IMR-90 (cell line): ENCODE measurements at regions not wholly inside any gene's neighbourhood (a gene's known extent, or its start where the extent isn't known, plus 50 kb on each side); places are given as distances from the start of the nearest gene placed in this dataset.

Experiments
- ATAC-seq: fragments of 200-7000 bp; cut with Tn5 transposase; 2 replicates; pipeline ENCODE4 v1.9.1; 2020; ENCODE audit warnings: low read depth, mild to moderate bottlenecking, moderate library complexity
- BruUV-seq: library from RNA; stranded (reverse); fragments of 400-500 nt; replicated peaks from 2 replicates; lab custom pipeline; 2021; lab: Mats Ljungman, UMichigan
- CTCF ChIA-PET: fragments of 300-600 bp; formaldehyde crosslinking; extraction: SDS; loops from one replicate; lab custom pipeline; 2021; ENCODE audit warnings: antibody characterized with exemption; lab: Yijun Ruan, JAX
- POLR2A ChIA-PET: fragments of 300-600 bp; sonication (Branson Sonifier 250); formaldehyde crosslinking; loops from one replicate; lab custom pipeline; 2022; ENCODE audit warnings: antibody characterized with exemption; ENCODE audit not compliant: unreplicated experiment; lab: Charles Lee
- DNase-seq: peaks from one replicate; pipeline ENCODE4 v3.0.0; 2013
- H2AFZ ChIP-seq: replicated peaks from 2 replicates; pipeline ENCODE3; 2013; ENCODE audit warnings: low read length, mild to moderate bottlenecking; ENCODE audit not compliant: poor library complexity
- H2AK5ac ChIP-seq: 2 replicates; pipeline ENCODE4 v1.6.1; 2013; ENCODE audit warnings: low read depth, low read length, inconsistent platforms
- H2AK9ac ChIP-seq: replicated peaks from 2 replicates; pipeline ENCODE3; 2013; ENCODE audit warnings: mild to moderate bottlenecking, low read depth, low read length, moderate library complexity; ENCODE audit not compliant: poor library complexity
- H2BK120ac ChIP-seq: 2 replicates; pipeline ENCODE4 v1.6.1; 2013; ENCODE audit warnings: low read depth, low read length, inconsistent platforms
- H2BK15ac ChIP-seq: 3 replicates; pipeline ENCODE4 v1.6.1; 2013; ENCODE audit warnings: low read depth, low read length, inconsistent platforms
- H2BK20ac ChIP-seq: 2 replicates; pipeline ENCODE4 v1.6.1; 2013; ENCODE audit warnings: low read depth, mild to moderate bottlenecking, inconsistent platforms, low read length, moderate library complexity
- H2BK5ac ChIP-seq: 2 replicates; pipeline ENCODE4 v1.6.1; 2013; ENCODE audit warnings: mild to moderate bottlenecking, low read depth, low read length, inconsistent platforms; ENCODE audit not compliant: poor library complexity, severe bottlenecking
- H3K14ac ChIP-seq: replicated peaks from 2 replicates; pipeline ENCODE4 v1.6.1; 2013; ENCODE audit warnings: low read depth, low read length, inconsistent platforms
- H3K18ac ChIP-seq: 2 replicates; pipeline ENCODE4 v1.6.1; 2013; ENCODE audit warnings: low read depth, low read length, control low read depth
- H3K23ac ChIP-seq: 2 replicates; pipeline ENCODE4 v1.6.1; 2013; ENCODE audit warnings: low read depth, low read length, inconsistent platforms
- H3K27ac ChIP-seq: 2 replicates; pipeline ENCODE4 v1.5.1; 2013; ENCODE audit warnings: mild to moderate bottlenecking, control low read depth, low read length; ENCODE audit not compliant: insufficient read depth
- H3K27me3 ChIP-seq: 2 replicates; pipeline ENCODE4 v1.6.1; 2013; ENCODE audit warnings: low read length; ENCODE audit not compliant: control insufficient read depth, insufficient read depth
- H3K36me3 ChIP-seq: 2 replicates; pipeline ENCODE4 v1.6.1; 2013; ENCODE audit warnings: low read length, mixed read lengths; ENCODE audit not compliant: control insufficient read depth, insufficient read depth
- H3K4ac ChIP-seq: 2 replicates; pipeline ENCODE4 v1.6.1; 2013; ENCODE audit warnings: low read depth, low read length, inconsistent platforms
- H3K4me1 ChIP-seq: 2 replicates; pipeline ENCODE4 v1.6.1; 2013; ENCODE audit warnings: low read length, mixed read lengths; ENCODE audit not compliant: control insufficient read depth, insufficient read depth
- H3K4me2 ChIP-seq: 2 replicates; pipeline ENCODE4 v1.6.1; 2013; ENCODE audit warnings: low read depth, mild to moderate bottlenecking, control low read depth, low read length, moderate library complexity
- H3K4me3 ChIP-seq: 2 replicates; pipeline ENCODE4 v1.5.1; 2013; ENCODE audit warnings: low read depth, mild to moderate bottlenecking, control low read depth, low read length, moderate library complexity; ENCODE audit not compliant: insufficient read depth
- H3K56ac ChIP-seq: 2 replicates; pipeline ENCODE4 v1.6.1; 2013; ENCODE audit warnings: low read length, inconsistent platforms; ENCODE audit not compliant: insufficient read depth; ENCODE audit errors: extremely low read depth
- H3K79me1 ChIP-seq, 2 experiments: 2 replicates each; pipeline ENCODE4 v1.6.1; 2013; ENCODE audit warnings: low read length in 2 of 2, inconsistent platforms in 1 of 2, low read depth in 1 of 2
- H3K9ac ChIP-seq: 2 replicates; pipeline ENCODE4 v1.6.1; 2013; ENCODE audit warnings: low read depth, low read length, control low read depth
- H3K9me1 ChIP-seq: 2 replicates; pipeline ENCODE4 v1.6.1; 2013; ENCODE audit warnings: low read length, inconsistent platforms; ENCODE audit not compliant: insufficient read depth
- H3K9me3 ChIP-seq: 2 replicates; pipeline ENCODE4 v1.6.1; 2013; ENCODE audit warnings: low read length; ENCODE audit not compliant: control insufficient read depth, insufficient read depth
- H4K20me1 ChIP-seq: 2 replicates; pipeline ENCODE4 v1.6.1; 2013; ENCODE audit warnings: low read length, inconsistent platforms; ENCODE audit not compliant: insufficient read depth
- H4K5ac ChIP-seq: 2 replicates; pipeline ENCODE4 v1.6.1; 2013; ENCODE audit warnings: mild to moderate bottlenecking, low read depth, low read length, control low read depth
- H4K8ac ChIP-seq, 2 experiments: 2 replicates each; pipeline ENCODE4 v1.6.1; 2013; ENCODE audit warnings: low read depth in 2 of 2, low read length in 2 of 2, control low read depth in 1 of 2, inconsistent platforms in 1 of 2
- H4K91ac ChIP-seq: 2 replicates; pipeline ENCODE4 v1.6.1; 2013; ENCODE audit warnings: low read depth, low read length, inconsistent platforms; ENCODE audit not compliant: insufficient read depth
- BHLHE40 ChIP-seq: fragments of 150-350 bp; IDR thresholded peaks from 2 replicates; pipeline ENCODE4 v1.6.1; 2016; ENCODE audit warnings: mild to moderate bottlenecking, low read depth, low read length
- CEBPB ChIP-seq: IDR thresholded peaks from 2 replicates; pipeline ENCODE4 v1.6.1; 2012; ENCODE audit warnings: low read depth, low read length, improper control_type of control experiment
- CHD1 ChIP-seq: IDR thresholded peaks from 2 replicates; pipeline ENCODE4 v1.6.1; 2012; ENCODE audit warnings: low read depth, low read length, improper control_type of control experiment
- CTCF ChIP-seq: conservative IDR thresholded peaks from 2 replicates; pipeline ENCODE4 v1.5.1; 2012; ENCODE audit warnings: mild to moderate bottlenecking, low read depth, low read length, improper control_type of control experiment
- ELK1 ChIP-seq: fragments of 150-350 bp; IDR thresholded peaks from 2 replicates; pipeline ENCODE4 v1.6.1; 2016; ENCODE audit warnings: low read depth, mild to moderate bottlenecking, low read length, moderate library complexity, borderline replicate concordance
- FOS ChIP-seq: fragments of 150-350 bp; IDR thresholded peaks from 2 replicates; pipeline ENCODE4 v1.6.1; 2016; ENCODE audit warnings: low read depth, low read length
- MAFK ChIP-seq: IDR thresholded peaks from 2 replicates; pipeline ENCODE4 v1.6.1; 2012; ENCODE audit warnings: low read depth, low read length, improper control_type of control experiment
- MAZ ChIP-seq: IDR thresholded peaks from 2 replicates; pipeline ENCODE4 v1.6.1; 2012; ENCODE audit warnings: low read depth, mild to moderate bottlenecking, low read length, improper control_type of control experiment, moderate library complexity, borderline replicate concordance
- MXI1 ChIP-seq: IDR thresholded peaks from 2 replicates; pipeline ENCODE4 v1.6.1; 2012; ENCODE audit warnings: low read depth, mild to moderate bottlenecking, low read length, moderate library complexity, borderline replicate concordance
- NFE2L2 ChIP-seq: fragments of 150-350 bp; IDR thresholded peaks from 2 replicates; pipeline ENCODE4 v1.6.1; 2016; ENCODE audit warnings: low read depth, mild to moderate bottlenecking, low read length
- POLR2A ChIP-seq: IDR thresholded peaks from 2 replicates; pipeline ENCODE4 v1.6.1; 2012; ENCODE audit warnings: mild to moderate bottlenecking, low read depth, low read length
- RAD21 ChIP-seq: IDR thresholded peaks from 2 replicates; pipeline ENCODE4 v1.6.1; 2012; ENCODE audit warnings: low read length, improper control_type of control experiment
- RCOR1 ChIP-seq: IDR thresholded peaks from 2 replicates; pipeline ENCODE4 v1.6.1; 2012; ENCODE audit warnings: mild to moderate bottlenecking, low read length, improper control_type of control experiment; ENCODE audit not compliant: insufficient replicate concordance
- RFX5 ChIP-seq: IDR thresholded peaks from 2 replicates; pipeline ENCODE4 v1.8.0; 2012; ENCODE audit warnings: low read depth, mild to moderate bottlenecking, low read length, moderate library complexity
- SMC3 ChIP-seq: fragments of 150-350 bp; IDR thresholded peaks from 2 replicates; pipeline ENCODE4 v1.6.1; 2016; ENCODE audit warnings: low read depth, mild to moderate bottlenecking, antibody characterized with exemption, low read length, moderate library complexity
- USF2 ChIP-seq: fragments of 150-350 bp; IDR thresholded peaks from 2 replicates; pipeline ENCODE4 v1.6.1; 2017; ENCODE audit warnings: mild to moderate bottlenecking, antibody characterized with exemption, low read length, low read depth
- WGBS, 2 experiments: methylation state at CpG; one replicate each; pipeline versions ENCODE4 v1.1.5 to v1.1.7; 2013; ENCODE audit warnings: missing lambda C conversion rate in 2 of 2; ENCODE audit not compliant: insufficient read length in 1 of 2; ENCODE audit errors: extremely low coverage in 2 of 2; 5-methylcytosine and 5-hydroxymethylcytosine counted together
- dilution Hi-C: fragments of 300-500 bp; cut with HindIII; formaldehyde crosslinking; loops from one replicate; pipeline ENCODE4 v1.14.3; 2018; ENCODE audit warnings: low sequenced_read_pairs; ENCODE audit not compliant: unreplicated experiment
- in situ Hi-C: fragments of 300-500 bp; cut with MboI; formaldehyde crosslinking; loops from 3 replicates; pipeline ENCODE4 v1.14.3; 2019; ENCODE audit warnings: low sequenced_read_pairs, inconsistent platforms, mixed read lengths
- intact Hi-C: fragments of 100-400 bp; cut with micrococcal nuclease; formaldehyde crosslinking; loops from 2 replicates; pipeline ENCODE4 v1.10.0; 2022

- dilution Hi-C loops: no loop called here
- 0% methylated on average over 1 of the region's 1 CpG; no CpG with 5 or more reads in 1 of the 2 experiments for WGBS, 2 experiments
- intact Hi-C loops: no loop called here
Measured at GRCh38 chr20:12702312-12702711, 306.5 kb upstream of the SPTLC3 start.

More at GRCh38 chr20:12702312-12702711, 306.5 kb upstream of the SPTLC3 start:
- Histone ChIP-seq H3K27ac (no peak overlapping the region), H3K79me1 (no peaks in the 10 kb centered on the region), H4K8ac (no peak overlapping the region), H2BK20ac (no peak overlapping the region), H2BK15ac (no peak overlapping the region), H3K23ac (no peak overlapping the region), H3K27me3 (no peaks in the 10 kb centered on the region), H3K4me3 (no peak overlapping the region), H2AFZ (no peak overlapping the region), H2BK120ac (no peak overlapping the region), H3K9me3 (peaks cover 8% of the 10 kb centered on the region), H2BK5ac (no peak overlapping the region), H3K9ac (no peak overlapping the region), H3K9me1 (no peaks in the 10 kb centered on the region), H4K5ac (no peak overlapping the region), H4K20me1 (no peaks in the 10 kb centered on the region), H3K36me3 (no peaks in the 10 kb centered on the region), H2AK5ac (no peak overlapping the region), H3K4me1 (no peaks in the 10 kb centered on the region), H3K18ac (no peak overlapping the region), H3K4ac (no peak overlapping the region), H4K91ac (no peak overlapping the region), H3K56ac (no peak overlapping the region), H3K14ac (no peak overlapping the region), H3K4me2 (no peak overlapping the region), H2AK9ac (no peak overlapping the region)
- DNase-seq (no peak), ATAC-seq (no peak)
- in situ Hi-C loops: no loop called here
- TF ChIP-seq MAZ: no peak
- no peak for TF ChIP-seq RAD21
- no peak for TF ChIP-seq POLR2A
- no peak for TF ChIP-seq ELK1
- no peak for TF ChIP-seq SMC3
- TF ChIP-seq MXI1: no peak
- no peak for TF ChIP-seq RCOR1
- no peak for TF ChIP-seq BHLHE40
- no peak for TF ChIP-seq CEBPB
- no peak for TF ChIP-seq RFX5
- TF ChIP-seq CTCF: no peak
- no peak for TF ChIP-seq MAFK
- TF ChIP-seq NFE2L2: no peak
- no peak for TF ChIP-seq CHD1
- TF ChIP-seq USF2: no peak
- no peak for TF ChIP-seq FOS
- BruUV-seq: no TSS peak
- POLR2A ChIA-PET: no interaction called here
- CTCF ChIA-PET: no interaction called here
